ENCODE measurements at regions not wholly inside any gene's neighbourhood (a gene's known extent, or its start where the extent isn't known, plus 50 kb on each side); places are given as distances from the start of the nearest gene placed in this dataset.

DNA sequence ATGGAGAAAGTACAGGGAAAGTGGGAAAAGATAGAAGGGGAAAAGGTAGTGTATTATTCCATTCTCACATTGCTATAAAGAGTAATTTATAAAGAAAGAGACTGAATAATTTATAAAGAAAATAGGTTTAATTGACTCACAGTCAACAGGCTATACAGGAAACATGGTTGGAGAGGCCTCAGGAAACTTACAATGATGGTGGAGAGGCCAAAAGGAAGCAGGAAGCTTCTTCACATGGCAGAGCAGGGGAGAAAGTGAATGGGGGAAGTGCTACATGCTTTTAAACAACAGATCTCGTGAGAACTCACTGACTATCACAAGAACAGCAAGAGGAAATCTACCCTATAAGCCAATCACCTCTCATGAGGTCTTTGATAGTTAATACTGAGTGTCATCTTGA, 725.0 kb upstream of the FLRT2 start:
- TF ChIP-seq, protein P1, sequence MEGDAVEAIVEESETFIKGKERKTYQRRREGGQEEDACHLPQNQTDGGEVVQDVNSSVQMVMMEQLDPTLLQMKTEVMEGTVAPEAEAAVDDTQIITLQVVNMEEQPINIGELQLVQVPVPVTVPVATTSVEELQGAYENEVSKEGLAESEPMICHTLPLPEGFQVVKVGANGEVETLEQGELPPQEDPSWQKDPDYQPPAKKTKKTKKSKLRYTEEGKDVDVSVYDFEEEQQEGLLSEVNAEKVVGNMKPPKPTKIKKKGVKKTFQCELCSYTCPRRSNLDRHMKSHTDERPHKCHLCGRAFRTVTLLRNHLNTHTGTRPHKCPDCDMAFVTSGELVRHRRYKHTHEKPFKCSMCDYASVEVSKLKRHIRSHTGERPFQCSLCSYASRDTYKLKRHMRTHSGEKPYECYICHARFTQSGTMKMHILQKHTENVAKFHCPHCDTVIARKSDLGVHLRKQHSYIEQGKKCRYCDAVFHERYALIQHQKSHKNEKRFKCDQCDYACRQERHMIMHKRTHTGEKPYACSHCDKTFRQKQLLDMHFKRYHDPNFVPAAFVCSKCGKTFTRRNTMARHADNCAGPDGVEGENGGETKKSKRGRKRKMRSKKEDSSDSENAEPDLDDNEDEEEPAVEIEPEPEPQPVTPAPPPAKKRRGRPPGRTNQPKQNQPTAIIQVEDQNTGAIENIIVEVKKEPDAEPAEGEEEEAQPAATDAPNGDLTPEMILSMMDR (IDR thresholded peaks at IDR 0.05; ENCODE audit: poor library complexity), result no peak
- TF ChIP-seq EZH2 (IDR thresholded peaks at IDR 0.05; ENCODE audit: borderline replicate concordance), result no peak
